GM23248 (cell line): ENCODE measurements at regions not wholly inside any gene's neighbourhood (a gene's known extent, or its start where the extent isn't known, plus 50 kb on each side); places are given as distances from the start of the nearest gene placed in this dataset.

Experiments
- DNase-seq: peaks from one replicate; pipeline ENCODE4 v3.0.0-alpha.2; 2015
- H2AFZ ChIP-seq: fragments of 200-600 bp; sonication (generic); 2 replicates; pipeline ENCODE4 v1.6.1; 2016; ENCODE audit warnings: antibody characterized with exemption
- H3F3A ChIP-seq: fragments of 200-600 bp; sonication (generic); 2 replicates; pipeline ENCODE4 v1.6.1; 2016; ENCODE audit warnings: mild to moderate bottlenecking, antibody characterized with exemption, mixed run types; ENCODE audit not compliant: insufficient read depth
- H3K27ac ChIP-seq: fragments of 200-600 bp; sonication (generic); 2 replicates; pipeline ENCODE4 v1.5.1; 2016; ENCODE audit warnings: mild to moderate bottlenecking
- H3K27me3 ChIP-seq: fragments of 200-600 bp; sonication (generic); replicated peaks from 2 replicates; pipeline ENCODE4 v1.6.1; 2016; ENCODE audit warnings: mild to moderate bottlenecking; ENCODE audit not compliant: insufficient read depth
- H3K36me3 ChIP-seq: fragments of 200-600 bp; sonication (generic); 2 replicates; pipeline ENCODE4 v1.6.1; 2016; ENCODE audit warnings: low read depth, mild to moderate bottlenecking
- H3K4me1 ChIP-seq: fragments of 200-600 bp; sonication (generic); 2 replicates; pipeline ENCODE4 v1.6.1; 2016; ENCODE audit warnings: mild to moderate bottlenecking; ENCODE audit not compliant: insufficient read depth
- H3K4me2 ChIP-seq: fragments of 200-600 bp; sonication (generic); one replicate; pipeline ENCODE4 v1.6.1; 2016; ENCODE audit warnings: mild to moderate bottlenecking; ENCODE audit not compliant: unreplicated experiment
- H3K4me3 ChIP-seq: fragments of 200-600 bp; sonication (generic); 2 replicates; pipeline ENCODE4 v1.5.1; 2016; ENCODE audit warnings: mild to moderate bottlenecking
- H3K79me2 ChIP-seq: fragments of 200-600 bp; sonication (generic); 2 replicates; pipeline ENCODE4 v1.6.1; 2016; ENCODE audit warnings: mild to moderate bottlenecking; ENCODE audit not compliant: insufficient read depth
- H3K9ac ChIP-seq: fragments of 200-600 bp; sonication (generic); 2 replicates; pipeline ENCODE4 v1.6.1; 2016; ENCODE audit warnings: mild to moderate bottlenecking
- H3K9me2 ChIP-seq: fragments of 200-600 bp; sonication (generic); 2 replicates; pipeline ENCODE4 v1.6.1; 2016; ENCODE audit warnings: mixed run types, mild to moderate bottlenecking, moderate library complexity; ENCODE audit not compliant: insufficient read depth
- H3K9me3 ChIP-seq: fragments of 200-600 bp; sonication (generic); one replicate; pipeline ENCODE4 v1.6.1; 2017; ENCODE audit warnings: low read depth
- H4K20me1 ChIP-seq: fragments of 200-600 bp; sonication (generic); 2 replicates; pipeline ENCODE4 v1.6.0; 2016; ENCODE audit not compliant: insufficient read depth
- EZH2 ChIP-seq: fragments of 200-600 bp; sonication (generic); IDR thresholded peaks from 2 replicates; pipeline ENCODE4 v1.6.1; 2018; ENCODE audit warnings: antibody characterized with exemption, mild to moderate bottlenecking; ENCODE audit not compliant: insufficient read depth, poor library complexity, severe bottlenecking
- EZH2phosphoT487 ChIP-seq: fragments of 200-600 bp; sonication (generic); IDR thresholded peaks from 2 replicates; pipeline ENCODE4 v1.6.1; 2018; ENCODE audit warnings: antibody characterized with exemption, moderate library complexity, mild to moderate bottlenecking, low read depth; ENCODE audit not compliant: insufficient read depth
- WGBS, 2 experiments: methylation state at CpG; one replicate each; pipeline ENCODE4 v1.1.6; 2015 to 2017; ENCODE audit warnings: low lambda C conversion rate in 2 of 2, low coverage in 1 of 2; ENCODE audit errors: missing lambda C conversion rate in 2 of 2; 5-methylcytosine and 5-hydroxymethylcytosine counted together
- in situ Hi-C: fragments of 300-500 bp; cut with MboI; formaldehyde crosslinking; loops from 2 replicates; pipeline ENCODE4 v1.15.0; 2020

GRCh38 chr7:82609746-82610145 is 166.2 kb upstream of the CACNA2D1 start:
- H3K79me2 ChIP-seq: no peaks in the 10 kb centered on the region
- H3K4me1 ChIP-seq: no peaks in the 10 kb centered on the region
- DNase-seq: no peak
- no peak overlapping the region for H3K4me2 ChIP-seq
- H2AFZ ChIP-seq: no peak overlapping the region
- no peaks in the 10 kb centered on the region for H3K9me3 ChIP-seq
- H3K9ac ChIP-seq: no peak overlapping the region
- H3K36me3 ChIP-seq: no peaks in the 10 kb centered on the region
- in situ Hi-C loops: no loop called here
- no peaks in the 10 kb centered on the region for H3F3A ChIP-seq
- H3K27me3 ChIP-seq: no peaks in the 10 kb centered on the region
- no peak overlapping the region for H3K4me3 ChIP-seq
- no peak overlapping the region for H3K27ac ChIP-seq
- no peaks in the 10 kb centered on the region for H4K20me1 ChIP-seq
- no peaks in the 10 kb centered on the region for H3K9me2 ChIP-seq
- TF ChIP-seq EZH2phosphoT487: no peak
- no peak for TF ChIP-seq EZH2

GRCh38 chr7:82605247-82605864 is 161.8 kb upstream of the CACNA2D1 start:
- H3K9ac ChIP-seq: no peak overlapping the region
- in situ Hi-C loops: no loop called here

DNA sequence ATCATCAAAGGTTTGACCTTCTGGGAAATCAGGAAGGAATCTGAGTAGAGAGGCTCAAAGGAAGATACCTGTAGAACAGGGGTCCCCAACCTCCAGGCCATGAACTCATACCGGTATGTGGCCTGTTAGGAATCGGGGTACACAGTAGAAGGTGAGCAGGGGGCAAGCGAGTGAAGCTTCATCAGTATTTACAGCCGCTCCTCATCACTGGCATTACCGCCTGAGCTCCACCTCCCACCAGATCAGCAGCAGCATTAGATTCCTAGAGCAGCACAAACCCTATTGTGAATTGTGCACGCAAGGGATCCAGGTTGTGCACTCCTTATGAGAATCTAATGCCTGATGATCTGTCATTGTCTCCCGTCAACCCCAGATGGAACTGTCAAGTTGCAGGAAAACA is 158.5 kb upstream of the CACNA2D1 start:
- WGBS, 2 experiments: 90% methylated on average over 7 of the region's 7 CpGs
- Histone ChIP-seq H4K20me1 (no peaks in the 10 kb centered on the region), H3K9ac (no peak overlapping the region), H2AFZ (no peak overlapping the region), H3F3A (no peaks in the 10 kb centered on the region), H3K9me3 (no peaks in the 10 kb centered on the region), H3K4me2 (no peak overlapping the region), H3K36me3 (no peaks in the 10 kb centered on the region), H3K4me1 (no peaks in the 10 kb centered on the region), H3K9me2 (no peaks in the 10 kb centered on the region), H3K79me2 (no peaks in the 10 kb centered on the region), H3K27me3 (peaks cover 13% of the 10 kb centered on the region; the same call in 1 of the 2 replicates), H3K4me3 (no peak overlapping the region), H3K27ac (no peak overlapping the region)
- in situ Hi-C loops: no loop called here
- no peak for TF ChIP-seq EZH2
- TF ChIP-seq EZH2phosphoT487: no peak
- no peak for DNase-seq

More at GRCh38 chr7:82605247-82605864, 161.8 kb upstream of the CACNA2D1 start:
- 0 to 4% methylated on average over 4 of the region's 4 CpGs for WGBS, 2 experiments
- no peak overlapping the region for H3K4me3 ChIP-seq
- no peak overlapping the region for H3K27ac ChIP-seq
- H3K4me2 ChIP-seq: no peak overlapping the region
- TF ChIP-seq EZH2: no peak
- TF ChIP-seq EZH2phosphoT487: no peak
- H3K79me2 ChIP-seq: no peaks in the 10 kb centered on the region
- H3K9me2 ChIP-seq: no peaks in the 10 kb centered on the region
- H3F3A ChIP-seq: no peaks in the 10 kb centered on the region
- H3K9me3 ChIP-seq: no peaks in the 10 kb centered on the region
- no peaks in the 10 kb centered on the region for H3K36me3 ChIP-seq
- H4K20me1 ChIP-seq: no peaks in the 10 kb centered on the region
- DNase-seq: peak; percentile 66
- no peaks in the 10 kb centered on the region for H3K4me1 ChIP-seq
- H3K27me3 ChIP-seq: 0 out of 2 replicates have a peak, but pooled peaks cover 4% of the 10 kb centered on the region
- no peak overlapping the region for H2AFZ ChIP-seq

DNA sequence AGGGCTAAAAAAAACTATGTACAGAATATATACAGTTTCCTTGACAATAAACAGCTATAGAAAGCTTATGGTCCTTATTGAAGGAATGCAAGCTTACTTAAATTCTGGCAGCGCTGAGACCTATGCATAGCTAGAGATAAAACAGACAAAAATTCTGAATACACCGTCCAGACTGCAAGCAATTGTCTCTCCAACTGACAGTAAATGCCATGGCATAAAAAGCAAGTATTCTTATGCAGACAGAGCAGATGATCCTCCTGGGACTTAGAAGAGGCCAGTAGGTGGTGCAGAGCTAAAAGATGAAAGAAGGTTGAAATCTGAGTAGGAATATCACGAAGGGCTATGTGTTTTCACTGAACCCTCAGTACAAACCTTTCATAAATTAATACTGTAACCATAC is 157.0 kb upstream of the CACNA2D1 start:
- in situ Hi-C loops: no loop called here

DNA sequence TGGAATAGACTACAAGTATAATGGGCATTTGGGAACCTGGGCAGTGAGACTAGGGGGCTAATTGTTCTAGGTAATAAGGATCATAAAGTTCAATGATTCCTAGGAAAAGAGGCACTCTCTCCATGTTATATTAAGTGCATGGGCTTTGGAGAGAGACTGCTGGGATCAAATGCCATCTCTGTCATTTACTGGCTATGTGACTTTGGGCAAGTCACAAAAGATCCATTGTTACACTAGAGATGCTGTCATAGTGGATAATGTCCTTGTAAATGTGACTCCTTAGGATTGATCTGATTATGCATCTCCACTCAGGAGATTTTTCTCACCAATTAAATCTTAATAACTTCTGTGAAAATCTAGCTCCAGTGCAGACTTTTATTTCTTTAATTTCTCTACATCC is 156.3 kb upstream of the CACNA2D1 start:
- H3K4me2 ChIP-seq: no peak overlapping the region
- H4K20me1 ChIP-seq: no peaks in the 10 kb centered on the region
- no peak overlapping the region for H2AFZ ChIP-seq
- in situ Hi-C loops: loop anchor here (25.0 kb wide), 1 partner anchor 1113 kb away; no protein-coding TSS in a partner anchor
- H3K4me1 ChIP-seq: no peaks in the 10 kb centered on the region
- H3K27ac ChIP-seq: no peak overlapping the region
- no peaks in the 10 kb centered on the region for H3K79me2 ChIP-seq
- no peaks in the 10 kb centered on the region for H3F3A ChIP-seq
- H3K9me3 ChIP-seq: no peaks in the 10 kb centered on the region
- no peaks in the 10 kb centered on the region for H3K9me2 ChIP-seq
- H3K27me3 ChIP-seq: peaks cover 13% of the 10 kb centered on the region; the same call in 1 of the 2 replicates
- H3K36me3 ChIP-seq: no peaks in the 10 kb centered on the region
- TF ChIP-seq EZH2phosphoT487 (no peak), EZH2 (no peak)
- DNase-seq: no peak
- no peak overlapping the region for H3K9ac ChIP-seq
- no peak overlapping the region for H3K4me3 ChIP-seq

More for the DNA sequence above, 157.0 kb upstream of the CACNA2D1 start:
- Histone ChIP-seq H3K4me1 (no peaks in the 10 kb centered on the region), H3K9me2 (no peaks in the 10 kb centered on the region), H3K27ac (no peak overlapping the region), H2AFZ (no peak overlapping the region), H3K9ac (no peak overlapping the region), H3F3A (no peaks in the 10 kb centered on the region), H3K36me3 (no peaks in the 10 kb centered on the region), H3K27me3 (peaks cover 13% of the 10 kb centered on the region; the same call in 1 of the 2 replicates), H3K9me3 (no peaks in the 10 kb centered on the region), H3K4me2 (no peak overlapping the region), H3K4me3 (no peak overlapping the region), H4K20me1 (no peaks in the 10 kb centered on the region), H3K79me2 (no peaks in the 10 kb centered on the region)
- TF ChIP-seq EZH2 (no peak), EZH2phosphoT487 (no peak)
- WGBS, 2 experiments: 33 to 40% methylated on average over 3 of the region's 3 CpGs
- DNase-seq: no peak
